Heart left ventricle (tissue), 13 donors: ENCODE measurements at regions not wholly inside any gene's neighbourhood (a gene's known extent, or its start where the extent isn't known, plus 50 kb on each side); places are given as distances from the start of the nearest gene placed in this dataset.

Experiments used
- POLR2A ChIP-seq, 2 donors: fragments of 450-650 bp; IDR thresholded peaks; one replicate each; pipeline ENCODE4 v1.6.1; 2017; ENCODE audit warnings: antibody characterized with exemption in 2 of 2, mild to moderate bottlenecking in 2 of 2, moderate library complexity in 2 of 2
- TF ChIP-seq, protein P1 (sequence below), 12 donors: fragments of 200-600 bp; sonication (generic) in 4 of 12; IDR thresholded peaks; one replicate each; pipeline versions ENCODE4 v1.5.0 to v1.8.0; 2018 to 2022; ENCODE audit warnings: antibody characterized with exemption in 12 of 12, mild to moderate bottlenecking in 5 of 12
- donor health status: ischemic (EF 13 %, LVEDD 7.1; RV severe dilation, severe dysfunction).
- donor health status: DM: no; HTN: yes; CAD: no.
- donor health status: DM: no; HTN: no; CAD: no.
- donor health status: ischemic (EF 25% LVEDD 6.9; RV normal size, moderate dysfunction).
- donor health status: ischemic (EF 25% LVEDD 5.7; RV mildly dilated, moderate dysfunction).
- donor health status: ischemic (EF 35%, LVEDD 5.7; RV mildly dilated, moderate dysfunction).
- donor health status: nonischemic (EF 11% LVEDD 7.7; RV severe dilation, severe dysfunction).
- donor health status: DM: yes; HTN: yes; CAD: no.
- donor health status: PGD.
- donor health status: ischemic (EF 29% LVEDD 5.4; RV normal size, mild dysfunction).
- donor health status: nonischemic (EF 23%, LVEDD 6.1; RV moderate dilation, normal function).

DNA sequence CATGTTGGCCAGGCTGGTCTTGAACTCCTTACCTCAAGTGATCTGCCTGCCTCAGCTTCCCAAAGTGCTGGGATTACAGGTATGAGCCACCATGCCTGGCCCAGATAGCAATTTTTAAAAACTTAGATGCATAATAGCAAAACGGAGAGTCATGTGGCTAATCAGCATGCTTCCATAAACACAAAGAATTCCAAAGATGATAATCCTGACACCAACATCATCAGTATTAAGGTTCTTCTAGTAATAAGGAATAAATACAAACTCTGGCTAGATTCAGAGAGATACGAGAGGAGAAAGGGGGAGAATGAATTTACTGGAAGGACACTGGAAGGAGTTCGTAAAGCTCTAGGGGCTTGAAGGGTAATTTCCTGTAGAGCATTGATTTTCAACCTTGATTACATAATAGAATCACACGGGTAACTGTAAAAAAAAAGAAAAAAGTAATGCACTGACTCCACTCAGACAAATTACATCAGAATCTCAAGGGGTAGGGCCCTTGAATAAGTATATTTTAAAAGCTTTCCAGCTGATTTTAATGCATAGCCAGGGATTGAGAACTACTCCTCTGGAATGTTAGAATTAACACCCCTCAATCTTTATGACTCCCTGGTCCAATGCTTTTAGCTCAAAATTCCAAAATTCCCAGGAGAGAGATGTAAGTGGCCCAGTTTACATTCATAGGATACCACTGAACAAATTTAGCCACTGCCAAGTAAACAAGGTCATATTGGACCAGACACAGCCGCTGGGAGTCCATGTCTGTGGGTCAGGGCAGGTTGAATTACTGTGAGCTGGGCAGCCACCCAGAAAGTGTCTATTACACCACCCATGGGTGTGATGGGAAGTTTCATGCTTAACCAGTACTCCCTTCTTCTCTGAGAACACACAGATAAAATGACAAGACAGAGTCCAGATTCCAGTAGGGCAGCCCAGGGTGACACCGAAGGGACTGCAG lies 243.9 kb downstream of the TBL1XR1 start:
- TF ChIP-seq, protein P1, sequence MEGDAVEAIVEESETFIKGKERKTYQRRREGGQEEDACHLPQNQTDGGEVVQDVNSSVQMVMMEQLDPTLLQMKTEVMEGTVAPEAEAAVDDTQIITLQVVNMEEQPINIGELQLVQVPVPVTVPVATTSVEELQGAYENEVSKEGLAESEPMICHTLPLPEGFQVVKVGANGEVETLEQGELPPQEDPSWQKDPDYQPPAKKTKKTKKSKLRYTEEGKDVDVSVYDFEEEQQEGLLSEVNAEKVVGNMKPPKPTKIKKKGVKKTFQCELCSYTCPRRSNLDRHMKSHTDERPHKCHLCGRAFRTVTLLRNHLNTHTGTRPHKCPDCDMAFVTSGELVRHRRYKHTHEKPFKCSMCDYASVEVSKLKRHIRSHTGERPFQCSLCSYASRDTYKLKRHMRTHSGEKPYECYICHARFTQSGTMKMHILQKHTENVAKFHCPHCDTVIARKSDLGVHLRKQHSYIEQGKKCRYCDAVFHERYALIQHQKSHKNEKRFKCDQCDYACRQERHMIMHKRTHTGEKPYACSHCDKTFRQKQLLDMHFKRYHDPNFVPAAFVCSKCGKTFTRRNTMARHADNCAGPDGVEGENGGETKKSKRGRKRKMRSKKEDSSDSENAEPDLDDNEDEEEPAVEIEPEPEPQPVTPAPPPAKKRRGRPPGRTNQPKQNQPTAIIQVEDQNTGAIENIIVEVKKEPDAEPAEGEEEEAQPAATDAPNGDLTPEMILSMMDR (IDR thresholded peaks at IDR 0.05), result no peak
- no peak for TF ChIP-seq POLR2A (IDR thresholded peaks at IDR 0.05)
